GM12878 (cell line): ENCODE measurements at regions not wholly inside any gene's neighbourhood (a gene's known extent, or its start where the extent isn't known, plus 50 kb on each side); places are given as distances from the start of the nearest gene placed in this dataset.

Experiments
- ATAC-seq: fragments of 200-7000 bp; cut with Tn5 transposase; 3 replicates; pipeline ENCODE4 v1.9.1; 2020; ENCODE audit warnings: mild to moderate bottlenecking, moderate library complexity
- BruUV-seq: library from RNA; stranded (reverse); fragments of 400-500 nt; replicated peaks from 2 replicates; lab custom pipeline; 2021; lab: Mats Ljungman, UMichigan
- CTCF ChIA-PET: fragments of 300-600 bp; sonication (Branson Sonifier 250); formaldehyde crosslinking; extraction: SDS; loops from one replicate; lab custom pipeline; 2021; ENCODE audit warnings: inconsistent platforms; lab: Yijun Ruan, JAX
- POLR2A ChIA-PET: fragments of 350-600 bp; formaldehyde crosslinking; extraction: SDS; loops from one replicate; lab custom pipeline; 2021; ENCODE audit warnings: inconsistent platforms; lab: Charles Lee
- RAD21 ChIA-PET: fragments of 300-600 bp; sonication (Branson Sonifier 250); formaldehyde crosslinking; loops from one replicate; lab custom pipeline; 2023; ENCODE audit warnings: antibody characterized with exemption; ENCODE audit not compliant: unreplicated experiment; lab: Charles Lee
- SMC1A ChIA-PET: fragments of 300-600 bp; sonication (Branson Sonifier 250); formaldehyde crosslinking; loops from one replicate; lab custom pipeline; 2023; ENCODE audit not compliant: unreplicated experiment, uncharacterized antibody; lab: Charles Lee
- DNase-seq: peaks from one replicate; pipeline ENCODE4 v3.0.0-alpha.2; 2011; ENCODE audit warnings: low read depth, low spot score
- FAIRE-seq: peaks from 3 replicates; lab custom pipeline; 2011; peaks lifted over from hg19 to GRCh38; lab: Jason Lieb, UNC
- H2AFZ ChIP-seq: 2 replicates; pipeline ENCODE4 v1.6.0; 2011; ENCODE audit warnings: low read depth, low read length, control low read depth; ENCODE audit not compliant: control insufficient read depth
- H3K27ac ChIP-seq: 2 replicates; pipeline ENCODE4 v1.5.1; 2011; ENCODE audit warnings: control low read depth; ENCODE audit not compliant: control insufficient read depth, insufficient read depth
- H3K27me3 ChIP-seq, 2 experiments: replicated peaks in 1 of 2; 2 replicates each; pipeline versions ENCODE4 v1.6.0 to v1.6.1; 2011; ENCODE audit warnings: low read length in 1 of 2; ENCODE audit not compliant: control insufficient read depth in 2 of 2, insufficient read depth in 2 of 2
- H3K36me3 ChIP-seq, 2 experiments: 2 replicates each; pipeline ENCODE4 v1.5.1; 2011; ENCODE audit warnings: low read length in 1 of 2; ENCODE audit not compliant: control insufficient read depth in 2 of 2, insufficient read depth in 2 of 2
- H3K4me1 ChIP-seq: 2 replicates; pipeline ENCODE4 v1.6.1; 2011; ENCODE audit warnings: mild to moderate bottlenecking, low read length, moderate library complexity, mixed read lengths; ENCODE audit not compliant: control insufficient read depth, insufficient read depth
- H3K4me2 ChIP-seq: 2 replicates; pipeline ENCODE4 v1.6.0; 2011; ENCODE audit warnings: control low read depth; ENCODE audit not compliant: control insufficient read depth, insufficient read depth
- H3K4me3 ChIP-seq: fragments of 200-600 bp; sonication (generic); 2 replicates; pipeline ENCODE4 v1.5.1; 2016
- H3K79me2 ChIP-seq: 2 replicates; pipeline ENCODE4 v1.6.0; 2011; ENCODE audit warnings: low read length; ENCODE audit not compliant: control insufficient read depth, insufficient read depth
- H3K9ac ChIP-seq: 2 replicates; pipeline ENCODE4 v1.8.0; 2011; ENCODE audit warnings: low read length, control low read depth, mixed read lengths; ENCODE audit not compliant: control insufficient read depth, insufficient read depth
- H3K9me3 ChIP-seq: replicated peaks from 3 replicates; pipeline ENCODE4 v1.5.1; 2011; ENCODE audit warnings: mild to moderate bottlenecking, low read length; ENCODE audit not compliant: control insufficient read depth, insufficient read depth
- H4K20me1 ChIP-seq: 2 replicates; pipeline ENCODE4 v1.6.0; 2011; ENCODE audit not compliant: control insufficient read depth, insufficient read depth
- EZH2 ChIP-seq: IDR thresholded peaks from 2 replicates; pipeline ENCODE4 v1.6.1; 2012; ENCODE audit warnings: low read depth, mild to moderate bottlenecking, control low read depth, inconsistent platforms, low read length, borderline replicate concordance; ENCODE audit not compliant: control insufficient read depth
- GABPA ChIP-seq: IDR thresholded peaks from 2 replicates; pipeline ENCODE4 v1.6.1; 2014; ENCODE audit warnings: antibody characterized with exemption, low read depth, mild to moderate bottlenecking, inconsistent platforms
- PAX5 ChIP-seq: IDR thresholded peaks from 2 replicates; pipeline ENCODE4 v1.6.1; 2011; ENCODE audit warnings: low read depth, low read length, borderline replicate concordance
- POU2F2 ChIP-seq: IDR thresholded peaks from 3 replicates; pipeline ENCODE4 v1.6.1; 2011; ENCODE audit warnings: low read depth, mild to moderate bottlenecking, low read length, borderline replicate concordance
- RAD51 ChIP-seq: fragments of 450-650 bp; IDR thresholded peaks from 2 replicates; pipeline ENCODE4 v1.6.1; 2016; ENCODE audit warnings: moderate library complexity, mild to moderate bottlenecking, inconsistent platforms
- STAT1 ChIP-seq: fragments of 450-650 bp; conservative IDR thresholded peaks from 2 replicates; pipeline ENCODE4 v1.6.1; 2014; ENCODE audit warnings: antibody characterized with exemption, mild to moderate bottlenecking
- TBL1XR1 ChIP-seq: IDR thresholded peaks from 2 replicates; pipeline ENCODE4 v1.6.1; 2012; ENCODE audit warnings: low read depth, low read length, improper control_type of control experiment
- ZNF622 ChIP-seq: fragments of 450-650 bp; IDR thresholded peaks from 2 replicates; pipeline ENCODE4 v1.6.1; 2017; ENCODE audit warnings: mild to moderate bottlenecking, inconsistent platforms
- WGBS: methylation state at CpG from one replicate; pipeline ENCODE4 v1.1.6; 2016; ENCODE audit warnings: low lambda C conversion rate; ENCODE audit not compliant: insufficient replicate concordance, insufficient coverage; ENCODE audit errors: missing lambda C conversion rate; 5-methylcytosine and 5-hydroxymethylcytosine counted together
- in situ Hi-C: fragments of 300-500 bp; cut with MboI; formaldehyde crosslinking; loops from 9 replicates; pipeline ENCODE4 v1.14.3; 2018; ENCODE audit warnings: mixed read lengths
- intact Hi-C: fragments of 100-400 bp; cut with micrococcal nuclease; formaldehyde crosslinking; loops from one replicate; pipeline ENCODE4 v1.14.2; 2022; ENCODE audit not compliant: unreplicated experiment
- TF ChIP-seq, protein P1 (sequence below): IDR thresholded peaks from 2 replicates; pipeline ENCODE4 v1.6.1; 2012; ENCODE audit warnings: mild to moderate bottlenecking, low read depth, low read length

DNA sequence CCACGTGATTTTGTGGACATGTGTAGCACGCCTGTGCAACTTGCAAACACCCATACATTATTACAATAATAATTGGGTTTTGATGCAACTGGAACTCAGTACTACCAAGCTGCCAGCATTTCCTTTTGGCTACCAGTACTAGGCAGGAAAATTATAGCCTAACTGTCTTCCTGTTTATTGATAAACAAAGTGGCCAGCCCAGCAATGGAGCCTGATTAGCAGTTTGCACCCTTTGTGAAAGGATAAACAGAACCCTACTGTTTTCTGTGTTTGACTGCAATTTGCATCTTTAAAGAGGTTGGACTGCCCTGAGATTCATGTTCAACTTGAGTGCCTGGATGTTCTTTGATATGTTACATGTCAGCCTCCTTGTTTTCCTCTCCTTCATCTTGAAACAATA lies 173.9 kb downstream of the ZIC5 start:
- no peak for FAIRE-seq
- 10% methylated on average over 2 of the region's 2 CpGs for whole genome bisulfite sequencing
- SMC1A ChIA-PET: no interaction called here
- in situ Hi-C loops (no loop called here), intact Hi-C loops (no loop called here)
- Histone ChIP-seq H4K20me1 (no peaks in the 10 kb centered on the region), H3K27ac (no peak overlapping the region), H3K4me2 (no peak overlapping the region), H3K4me1 (no peaks in the 10 kb centered on the region), H3K4me3 (no peak overlapping the region), H3K9ac (no peak overlapping the region), H3K79me2 (no peaks in the 10 kb centered on the region), H2AFZ (no peak overlapping the region), H3K27me3 (no peaks in the 10 kb centered on the region), H3K36me3 (no peaks in the 10 kb centered on the region), H3K9me3 (no peaks in the 10 kb centered on the region)
- DNase-seq: no peak
- no TSS peak for BruUV-seq
- RAD21 ChIA-PET: no interaction called here
- TF ChIP-seq PAX5 (no peak), STAT1 (no peak), RAD51 (no peak), GABPA (no peak), TBL1XR1 (no peak), EZH2 (no peak)
- POLR2A ChIA-PET: no interaction called here
- CTCF ChIA-PET: no interaction called here
- ATAC-seq: no peak

DNA sequence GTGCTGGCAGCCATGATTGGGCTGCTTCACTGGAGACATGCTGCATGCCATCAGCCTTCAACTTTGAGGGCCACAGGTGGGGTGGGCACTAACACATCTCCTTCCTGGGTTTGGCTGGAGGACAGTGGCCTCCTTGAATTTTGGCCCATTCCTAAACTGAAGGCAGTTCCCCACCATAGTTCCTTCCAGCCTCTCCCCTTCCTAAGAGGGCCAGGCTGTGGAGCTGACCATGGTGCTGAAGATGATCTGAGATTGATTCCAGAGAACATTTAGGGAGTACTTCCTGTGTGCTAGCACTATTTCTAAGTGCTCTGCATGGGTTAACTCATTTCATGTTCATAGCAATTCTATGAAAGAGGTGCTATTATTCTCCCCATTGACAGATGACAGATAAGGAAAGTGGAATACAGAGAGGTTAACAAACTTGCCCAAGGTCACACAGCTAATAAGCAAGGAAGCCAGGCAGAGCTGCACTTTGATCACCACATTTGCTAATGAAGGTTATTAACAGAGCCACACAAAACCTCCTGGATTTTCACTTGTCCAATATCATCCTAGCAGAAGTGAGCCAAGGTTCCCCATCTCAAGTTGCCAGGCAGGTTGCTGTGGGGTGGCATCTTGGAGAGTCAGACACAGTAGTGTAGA lies 175.3 kb downstream of the ZIC5 start:
- no peak overlapping the region for H3K4me2 ChIP-seq
- intact Hi-C loops: no loop called here
- no peak overlapping the region for H2AFZ ChIP-seq
- ChIA-PET CTCF (interaction anchor here (0.5 kb wide), 1 partner anchor 85 kb away, joined by 3 read pairs; no protein-coding TSS in a partner anchor), SMC1A (no interaction called here), POLR2A (no interaction called here), RAD21 (no interaction called here)
- no peaks in the 10 kb centered on the region for H3K9me3 ChIP-seq
- H3K9ac ChIP-seq: no peak overlapping the region
- no peaks in the 10 kb centered on the region for H3K4me1 ChIP-seq
- no peak for FAIRE-seq
- no peak for DNase-seq
- H3K27ac ChIP-seq: no peak overlapping the region
- in situ Hi-C loops: no loop called here
- no TSS peak for BruUV-seq
- TF ChIP-seq, protein P1, sequence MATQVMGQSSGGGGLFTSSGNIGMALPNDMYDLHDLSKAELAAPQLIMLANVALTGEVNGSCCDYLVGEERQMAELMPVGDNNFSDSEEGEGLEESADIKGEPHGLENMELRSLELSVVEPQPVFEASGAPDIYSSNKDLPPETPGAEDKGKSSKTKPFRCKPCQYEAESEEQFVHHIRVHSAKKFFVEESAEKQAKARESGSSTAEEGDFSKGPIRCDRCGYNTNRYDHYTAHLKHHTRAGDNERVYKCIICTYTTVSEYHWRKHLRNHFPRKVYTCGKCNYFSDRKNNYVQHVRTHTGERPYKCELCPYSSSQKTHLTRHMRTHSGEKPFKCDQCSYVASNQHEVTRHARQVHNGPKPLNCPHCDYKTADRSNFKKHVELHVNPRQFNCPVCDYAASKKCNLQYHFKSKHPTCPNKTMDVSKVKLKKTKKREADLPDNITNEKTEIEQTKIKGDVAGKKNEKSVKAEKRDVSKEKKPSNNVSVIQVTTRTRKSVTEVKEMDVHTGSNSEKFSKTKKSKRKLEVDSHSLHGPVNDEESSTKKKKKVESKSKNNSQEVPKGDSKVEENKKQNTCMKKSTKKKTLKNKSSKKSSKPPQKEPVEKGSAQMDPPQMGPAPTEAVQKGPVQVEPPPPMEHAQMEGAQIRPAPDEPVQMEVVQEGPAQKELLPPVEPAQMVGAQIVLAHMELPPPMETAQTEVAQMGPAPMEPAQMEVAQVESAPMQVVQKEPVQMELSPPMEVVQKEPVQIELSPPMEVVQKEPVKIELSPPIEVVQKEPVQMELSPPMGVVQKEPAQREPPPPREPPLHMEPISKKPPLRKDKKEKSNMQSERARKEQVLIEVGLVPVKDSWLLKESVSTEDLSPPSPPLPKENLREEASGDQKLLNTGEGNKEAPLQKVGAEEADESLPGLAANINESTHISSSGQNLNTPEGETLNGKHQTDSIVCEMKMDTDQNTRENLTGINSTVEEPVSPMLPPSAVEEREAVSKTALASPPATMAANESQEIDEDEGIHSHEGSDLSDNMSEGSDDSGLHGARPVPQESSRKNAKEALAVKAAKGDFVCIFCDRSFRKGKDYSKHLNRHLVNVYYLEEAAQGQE: peak; percentile 90
- TF ChIP-seq POU2F2 (no peak), ZNF622 (no peak)
- no peaks in the 10 kb centered on the region for H4K20me1 ChIP-seq
- H3K79me2 ChIP-seq: no peaks in the 10 kb centered on the region
- H3K4me3 ChIP-seq: no peak overlapping the region
- no peaks in the 10 kb centered on the region for H3K27me3 ChIP-seq
- H3K36me3 ChIP-seq: no peaks in the 10 kb centered on the region
- 0 out of 3 replicates have a peak, but pooled peaks have one; percentile 31 for ATAC-seq
